BLaER1 (cell line): ENCODE measurements at regions not wholly inside any gene's neighbourhood (a gene's known extent, or its start where the extent isn't known, plus 50 kb on each side); places are given as distances from the start of the nearest gene placed in this dataset.
"Not testable (repeated sequence)": the region's sequence is repeated elsewhere in the genome, so short reads cannot be mapped to it uniquely, and the experiment has no call there.

ENCODE experiments used
- H3K27ac ChIP-seq: shearing (Covaris generic); formaldehyde crosslinking; 2 replicates; pipeline ENCODE4 v1.8.1; 2022
- H3K27me3 ChIP-seq: shearing (Covaris generic); formaldehyde crosslinking; 2 replicates; pipeline ENCODE4 v1.8.1; 2022
- H3K36me3 ChIP-seq: shearing (Covaris generic); formaldehyde crosslinking; 2 replicates; pipeline ENCODE4 v1.8.1; 2022
- H3K4me1 ChIP-seq: shearing (Covaris generic); formaldehyde crosslinking; 2 replicates; pipeline ENCODE4 v1.8.1; 2022
- H3K4me2 ChIP-seq: shearing (Covaris generic); formaldehyde crosslinking; 2 replicates; pipeline ENCODE4 v1.8.1; 2022
- H3K4me3 ChIP-seq: shearing (Covaris generic); formaldehyde crosslinking; 2 replicates; pipeline ENCODE4 v1.8.1; 2022
- H3K9ac ChIP-seq: shearing (Covaris generic); formaldehyde crosslinking; 2 replicates; pipeline ENCODE4 v1.8.1; 2022
- H3K9me3 ChIP-seq: shearing (Covaris generic); formaldehyde crosslinking; 2 replicates; pipeline ENCODE4 v1.8.1; 2022
- H4K20me1 ChIP-seq: shearing (Covaris generic); formaldehyde crosslinking; 2 replicates; pipeline ENCODE4 v1.8.1; 2022
- Cebpa-rat ChIP-seq: shearing (Covaris generic); IDR thresholded peaks from 2 replicates; pipeline ENCODE4 v1.8.1; 2022

DNA sequence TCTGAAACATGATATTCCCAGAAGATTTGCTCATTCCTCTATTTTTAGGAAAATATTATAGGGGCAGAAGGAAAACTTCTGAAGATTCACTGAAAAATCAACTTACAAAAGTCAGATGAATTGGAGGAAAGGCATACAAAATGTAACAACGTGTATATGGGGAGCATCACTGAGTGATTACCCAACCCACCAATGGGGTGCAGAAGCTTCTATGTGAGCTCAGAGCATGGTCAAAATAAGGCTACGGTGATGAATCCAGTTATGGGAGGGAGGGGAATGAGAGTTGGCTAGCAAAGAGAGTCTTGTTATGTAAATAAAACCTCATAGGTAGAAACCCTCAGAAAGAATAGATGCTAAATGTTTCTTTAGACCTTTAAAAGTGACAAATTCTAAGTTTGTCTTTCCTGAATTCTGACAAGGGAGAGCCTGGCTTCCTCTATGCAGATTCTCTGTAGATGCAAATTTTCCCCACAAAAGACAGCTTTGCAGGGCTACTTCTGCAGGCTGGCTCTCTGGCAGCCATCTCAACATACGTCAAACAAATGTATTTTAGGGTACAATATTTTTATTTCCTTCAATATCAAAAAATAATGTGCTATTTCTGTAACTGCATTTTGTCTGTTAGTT, 171.4 kb upstream of the NDUFV2 start:
- no peak overlapping the region for H3K4me3 ChIP-seq
- H3K4me2 ChIP-seq, result no peak overlapping the region
- H3K36me3 ChIP-seq, result 0 out of 2 replicates have a peak, but pooled peaks cover 7% of the 10 kb centered on the region
- H3K27ac ChIP-seq, result no peak overlapping the region
- H3K9me3 ChIP-seq, result peaks cover 87% of the 10 kb centered on the region
- H3K9ac ChIP-seq, result no peak overlapping the region
- H4K20me1 ChIP-seq, result no peaks in the 10 kb centered on the region
- H3K27me3 ChIP-seq, result no peaks in the 10 kb centered on the region
- TF ChIP-seq Cebpa-rat, result no peak
- H3K4me1 ChIP-seq, result peaks cover 10% of the 10 kb centered on the region; the same call in 1 of the 2 replicates

DNA sequence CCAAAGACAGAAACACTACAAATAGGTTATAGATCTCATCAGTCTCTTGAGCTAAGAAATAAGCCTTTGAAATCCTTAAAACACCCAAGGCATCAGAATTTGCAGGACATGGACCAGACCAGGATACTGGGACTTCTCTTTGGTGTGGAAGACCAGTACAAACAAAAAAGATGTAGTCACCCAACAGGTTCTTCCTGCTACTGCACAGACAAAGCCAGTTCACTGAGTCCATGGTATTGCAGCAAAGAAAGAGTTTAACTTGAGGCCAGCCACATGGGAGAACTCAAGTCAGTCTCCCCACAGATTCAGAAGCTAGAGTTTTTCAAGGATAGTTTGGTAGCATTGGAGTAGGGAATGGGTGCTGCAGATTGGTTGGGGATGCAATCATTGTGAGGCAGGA, 169.6 kb upstream of the NDUFV2 start:
- peaks cover 69% of the 10 kb centered on the region for H3K9me3 ChIP-seq
- H3K9ac ChIP-seq, result no peak overlapping the region
- H3K4me2 ChIP-seq, result no peak overlapping the region
- 0 out of 2 replicates have a peak, but pooled peaks cover 4% of the 10 kb centered on the region for H3K36me3 ChIP-seq
- H4K20me1 ChIP-seq, result no peaks in the 10 kb centered on the region
- H3K27me3 ChIP-seq, result no peaks in the 10 kb centered on the region
- no peak for TF ChIP-seq Cebpa-rat
- H3K4me1 ChIP-seq, result peaks cover 17% of the 10 kb centered on the region
- no peak overlapping the region for H3K27ac ChIP-seq
- no peak overlapping the region for H3K4me3 ChIP-seq

GRCh38 chr18:8933714-8934284, 168.7 kb upstream of the NDUFV2 start:
- no peak overlapping the region for H3K4me2 ChIP-seq
- H3K27ac ChIP-seq, result no peak overlapping the region
- H3K27me3 ChIP-seq, result no peaks in the 10 kb centered on the region
- no peak for TF ChIP-seq Cebpa-rat
- no peak overlapping the region for H3K4me3 ChIP-seq
- peaks cover 60% of the 10 kb centered on the region for H3K9me3 ChIP-seq
- H4K20me1 ChIP-seq, result no peaks in the 10 kb centered on the region
- H3K4me1 ChIP-seq, result peaks cover 27% of the 10 kb centered on the region
- H3K36me3 ChIP-seq, result 0 out of 2 replicates have a peak, but pooled peaks cover 4% of the 10 kb centered on the region
- H3K9ac ChIP-seq, result no peak overlapping the region

DNA sequence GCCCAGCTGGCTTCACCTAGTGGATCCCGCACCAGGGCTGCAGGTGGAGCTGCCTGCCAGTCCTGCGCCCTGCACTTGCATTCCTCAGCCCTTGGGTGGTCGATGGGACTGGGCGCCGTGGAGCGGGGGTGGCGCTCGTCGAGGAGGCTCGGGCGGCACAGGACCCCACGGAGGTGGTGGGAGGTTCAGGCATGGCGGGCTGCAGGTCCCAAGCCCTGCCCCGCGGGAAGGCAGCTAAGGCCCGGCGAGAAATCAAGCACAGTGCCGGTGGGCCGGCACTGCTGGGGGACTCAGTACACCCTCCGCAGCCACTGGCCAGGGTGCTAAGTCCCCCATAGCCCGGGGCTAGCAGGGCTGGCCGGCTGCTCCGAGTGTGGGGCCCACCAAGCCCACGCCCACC, 167.2 kb upstream of the NDUFV2 start:
- not testable (repeated sequence) for H3K36me3 ChIP-seq, H3K9ac ChIP-seq, H3K4me2 ChIP-seq, H3K4me3 ChIP-seq, H3K27me3 ChIP-seq, H4K20me1 ChIP-seq, H3K27ac ChIP-seq
- H3K9me3 ChIP-seq, result peaks cover 44% of the 10 kb centered on the region
- peaks cover 39% of the 10 kb centered on the region for H3K4me1 ChIP-seq

DNA sequence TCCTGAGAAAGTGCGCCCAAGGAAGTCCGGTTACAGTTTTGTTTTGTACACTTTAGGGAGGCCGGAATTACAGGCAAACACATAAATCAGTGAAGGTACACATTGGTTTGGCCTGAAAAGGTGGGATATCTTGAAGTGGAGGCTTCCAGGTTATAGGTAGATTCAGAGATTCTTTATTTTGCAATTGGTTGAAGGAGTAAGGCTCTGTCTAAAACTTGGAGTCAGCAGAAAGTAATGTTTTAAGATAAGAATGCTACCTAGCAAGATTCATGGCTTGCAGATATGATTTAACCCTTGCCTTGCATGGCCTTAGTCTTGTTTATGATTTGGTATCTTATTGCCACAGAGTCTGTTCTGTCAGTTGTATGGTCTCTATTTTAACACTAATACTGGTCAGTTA, 165.9 kb upstream of the NDUFV2 start:
- no peak overlapping the region for H3K4me3 ChIP-seq

GRCh38 chr18:8937160-8938094, 165.1 kb upstream of the NDUFV2 start:
- Histone ChIP-seq H3K27ac (no peak overlapping the region), H3K4me1 (peaks cover 29% of the 10 kb centered on the region), H3K9me3 (peaks cover 25% of the 10 kb centered on the region), H4K20me1 (no peaks in the 10 kb centered on the region), H3K36me3 (0 out of 2 replicates have a peak, but pooled peaks cover 4% of the 10 kb centered on the region), H3K27me3 (no peaks in the 10 kb centered on the region), H3K9ac (no peak overlapping the region), H3K4me2 (peak overlapping the region; percentile 64), H3K4me3 (no peak overlapping the region)
- TF ChIP-seq Cebpa-rat, result no peak

More for the DNA sequence above, 165.9 kb upstream of the NDUFV2 start:
- Histone ChIP-seq H3K27me3 (no peaks in the 10 kb centered on the region), H4K20me1 (no peaks in the 10 kb centered on the region), H3K27ac (no peak overlapping the region), H3K9me3 (peaks cover 33% of the 10 kb centered on the region), H3K36me3 (0 out of 2 replicates have a peak, but pooled peaks cover 4% of the 10 kb centered on the region), H3K4me2 (no peak overlapping the region), H3K4me1 (peaks cover 29% of the 10 kb centered on the region), H3K9ac (no peak overlapping the region)
- TF ChIP-seq Cebpa-rat, result no peak

- peaks cover 41% of the 10 kb centered on the region for H3K4me1 ChIP-seq
- H4K20me1 ChIP-seq, result no peaks in the 10 kb centered on the region
Measured at GRCh38 chr18:8938817-8939216, 163.7 kb upstream of the NDUFV2 start.

DNA sequence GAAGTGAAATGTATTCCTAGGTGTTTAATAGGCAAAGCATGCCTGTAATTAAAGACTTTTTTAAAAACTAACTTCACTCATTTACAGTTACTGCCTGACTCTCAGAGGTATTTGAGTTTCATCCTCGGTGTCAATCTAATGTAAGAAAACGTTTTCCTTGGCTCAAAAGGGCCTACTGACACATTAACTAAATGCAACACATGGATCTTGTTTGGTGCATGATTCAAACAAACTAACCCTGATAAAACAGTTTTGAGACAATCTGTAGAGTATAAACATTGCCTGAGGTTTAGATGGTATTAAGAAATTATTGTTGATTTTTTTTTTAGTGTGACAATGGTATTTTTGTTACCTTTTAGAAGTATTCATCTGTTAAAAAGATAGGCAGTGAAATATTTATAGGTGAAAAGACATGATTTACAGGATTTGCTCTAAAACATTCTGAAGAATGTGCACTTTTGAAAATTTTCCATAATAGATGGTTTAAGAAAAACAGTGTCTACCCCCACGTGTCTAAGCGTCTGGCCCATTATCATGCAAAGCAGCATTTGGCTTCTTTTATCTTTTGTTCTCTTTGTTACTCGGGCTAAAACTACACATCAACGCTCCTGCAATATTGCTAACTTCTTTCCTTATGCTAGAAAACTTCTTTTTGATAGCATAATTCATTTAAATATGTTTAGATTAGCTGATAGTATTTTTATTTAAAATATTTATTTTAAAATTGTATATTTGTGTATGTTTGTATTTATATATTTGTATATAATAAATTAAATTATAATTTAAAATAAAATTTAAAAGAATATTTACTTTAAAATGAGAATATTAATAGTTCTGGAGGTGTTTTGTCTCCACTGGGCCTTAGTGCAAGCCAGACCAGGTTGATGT, 160.2 kb upstream of the NDUFV2 start:
- H3K27me3 ChIP-seq, result no peaks in the 10 kb centered on the region
- peaks cover 20% of the 10 kb centered on the region for H3K9me3 ChIP-seq
- TF ChIP-seq Cebpa-rat, result no peak
- peaks cover 69% of the 10 kb centered on the region for H3K4me1 ChIP-seq
- no peaks in the 10 kb centered on the region for H4K20me1 ChIP-seq
- peak overlapping the region; percentile 67; the same call in 1 of the 2 replicates for H3K4me2 ChIP-seq
- H3K27ac ChIP-seq, result peak overlapping the region; percentile 74
- H3K36me3 ChIP-seq, result no peaks in the 10 kb centered on the region
- H3K9ac ChIP-seq, result no peak overlapping the region
- no peak overlapping the region for H3K4me3 ChIP-seq

More at GRCh38 chr18:8938817-8939216, 163.7 kb upstream of the NDUFV2 start:
- Histone ChIP-seq H3K9ac (peak overlapping the region; percentile 32; the same call in 1 of the 2 replicates), H3K27ac (peak overlapping the region; percentile 72), H3K4me2 (peak overlapping the region; percentile 64), H3K9me3 (peaks cover 17% of the 10 kb centered on the region), H3K27me3 (no peaks in the 10 kb centered on the region), H3K4me3 (no peak overlapping the region), H3K36me3 (no peaks in the 10 kb centered on the region)
- no peak for TF ChIP-seq Cebpa-rat
